ENCODE measurements at regions not wholly inside any gene's neighbourhood (a gene's known extent, or its start where the extent isn't known, plus 50 kb on each side); places are given as distances from the start of the nearest gene placed in this dataset.

DNA sequence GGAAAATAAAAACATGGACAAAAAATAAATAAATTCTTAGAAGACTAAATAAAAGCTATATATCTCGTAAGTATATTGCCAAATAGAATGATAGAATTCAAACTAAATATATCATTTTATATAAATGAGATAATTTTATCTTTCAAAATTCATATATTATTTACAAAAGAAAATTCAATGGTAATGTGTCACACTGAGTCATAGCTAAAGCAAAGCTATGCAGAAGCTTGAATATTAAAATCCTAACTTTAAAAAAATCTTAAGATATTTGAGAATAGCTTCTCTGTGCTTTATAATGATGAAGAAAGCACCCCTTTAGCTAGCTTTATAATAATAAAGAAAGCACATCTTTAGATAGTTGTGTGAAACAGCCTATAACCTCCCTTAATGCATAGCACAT, 1010.8 kb downstream of the OTOL1 start:
- ChIA-PET CTCF (no interaction called here), POLR2A (no interaction called here)

DNA sequence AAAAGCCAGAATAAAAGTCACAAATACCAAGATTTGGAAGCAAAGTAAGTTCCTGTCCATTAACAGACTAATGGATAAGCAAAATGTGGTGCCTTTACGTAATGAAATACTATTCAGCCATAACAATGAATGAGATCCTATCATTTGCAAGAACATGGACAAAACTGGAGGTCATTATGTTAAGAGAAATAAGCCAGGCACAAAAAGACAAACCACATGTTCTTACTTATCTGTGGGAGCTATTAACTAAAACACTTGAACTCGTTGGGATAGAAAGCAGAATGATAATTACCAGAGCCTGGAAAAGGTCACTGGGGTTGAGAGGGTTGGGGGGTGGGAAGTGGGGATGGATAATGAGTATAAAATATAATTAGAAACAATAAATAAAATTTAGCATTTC, 1015.9 kb downstream of the OTOL1 start:
- no peak for TF ChIP-seq ELF1 (IDR thresholded peaks at IDR 0.05)
- TF ChIP-seq RCOR1 (IDR thresholded peaks at IDR 0.05; ENCODE audit: low read length): peak; percentile 78
- peak; percentile 64 for TF ChIP-seq GATA2 (CRISPR knock-in tag; IDR thresholded peaks at IDR 0.05)
- TF ChIP-seq, protein P1, sequence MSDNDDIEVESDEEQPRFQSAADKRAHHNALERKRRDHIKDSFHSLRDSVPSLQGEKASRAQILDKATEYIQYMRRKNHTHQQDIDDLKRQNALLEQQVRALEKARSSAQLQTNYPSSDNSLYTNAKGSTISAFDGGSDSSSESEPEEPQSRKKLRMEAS (IDR thresholded peaks at IDR 0.05; ENCODE audit: low read depth): no peak
- peak; percentile 21; the same call in 1 of the 2 replicates for TF ChIP-seq TCF12 (IDR thresholded peaks at IDR 0.05)
- TF ChIP-seq, protein P2, sequence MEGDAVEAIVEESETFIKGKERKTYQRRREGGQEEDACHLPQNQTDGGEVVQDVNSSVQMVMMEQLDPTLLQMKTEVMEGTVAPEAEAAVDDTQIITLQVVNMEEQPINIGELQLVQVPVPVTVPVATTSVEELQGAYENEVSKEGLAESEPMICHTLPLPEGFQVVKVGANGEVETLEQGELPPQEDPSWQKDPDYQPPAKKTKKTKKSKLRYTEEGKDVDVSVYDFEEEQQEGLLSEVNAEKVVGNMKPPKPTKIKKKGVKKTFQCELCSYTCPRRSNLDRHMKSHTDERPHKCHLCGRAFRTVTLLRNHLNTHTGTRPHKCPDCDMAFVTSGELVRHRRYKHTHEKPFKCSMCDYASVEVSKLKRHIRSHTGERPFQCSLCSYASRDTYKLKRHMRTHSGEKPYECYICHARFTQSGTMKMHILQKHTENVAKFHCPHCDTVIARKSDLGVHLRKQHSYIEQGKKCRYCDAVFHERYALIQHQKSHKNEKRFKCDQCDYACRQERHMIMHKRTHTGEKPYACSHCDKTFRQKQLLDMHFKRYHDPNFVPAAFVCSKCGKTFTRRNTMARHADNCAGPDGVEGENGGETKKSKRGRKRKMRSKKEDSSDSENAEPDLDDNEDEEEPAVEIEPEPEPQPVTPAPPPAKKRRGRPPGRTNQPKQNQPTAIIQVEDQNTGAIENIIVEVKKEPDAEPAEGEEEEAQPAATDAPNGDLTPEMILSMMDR (IDR thresholded peaks at IDR 0.05): no peak
- TF ChIP-seq CHD2 (IDR thresholded peaks at IDR 0.05; ENCODE audit: low read length, partially characterized antibody): peak; percentile 38
- peak in 1 of 2 experiments; percentile 85; a peak in 2 of 4 replicates for TF ChIP-seq EP300 (IDR thresholded peaks at IDR 0.05; ENCODE audit: borderline replicate concordance in 1 of 2, low read depth in 1 of 2, low read length in 1 of 2)
- ChIA-PET POLR2A (interaction anchor here (0.7 kb wide), 1 partner anchor 597 kb away, joined by 3 read pairs; no protein-coding TSS in a partner anchor), CTCF (no interaction called here)
- peak; percentile 26 for DNase-seq
- Histone ChIP-seq H3K4me2 (no peak overlapping the region), H2AFZ (ENCODE audit: low read depth) (no peak overlapping the region), H3F3A (replicated peaks; ENCODE audit: insufficient read depth) (peaks cover 3% of the 10 kb centered on the region), H3K9ac (no peak overlapping the region), H3K9me2 (no peaks in the 10 kb centered on the region), H3K36me3 (replicated peaks in 1 of 2; ENCODE audit: control insufficient read depth in 1 of 2, insufficient read depth in 2 of 2, low read length in 1 of 2) (no peaks in the 10 kb centered on the region), H3K79me2 (ENCODE audit: insufficient read depth) (no peaks in the 10 kb centered on the region), H3K27me3 (ENCODE audit: insufficient read depth) (no peaks in the 10 kb centered on the region), H3K4me3 (ENCODE audit: low read depth in 2 of 2, low read length in 1 of 2) (no peak overlapping the region), H3K4me1 (ENCODE audit: control insufficient read depth in 1 of 2, insufficient read depth in 2 of 2, low read depth in 1 of 2, low read length in 1 of 2) (no peaks in the 10 kb centered on the region; a peak in 1 of 4 replicates), H4K20me1 (ENCODE audit: insufficient read depth) (no peaks in the 10 kb centered on the region), H3K27ac (ENCODE audit: low read depth in 2 of 2, low read length in 1 of 2) (peak overlapping the region in 1 of 2 experiments; percentile 50; a peak in 1 of 4 replicates), H3K9me3 (no peaks in the 10 kb centered on the region)
- WGBS (ENCODE audit: low lambda C conversion rate): 35% methylated on average over 2 of the region's 2 CpGs

More for the DNA sequence above, 1010.8 kb downstream of the OTOL1 start:
- WGBS (ENCODE audit: low lambda C conversion rate): 72% methylated on average over 1 of the region's 1 CpG
- Histone ChIP-seq H3K79me2 (ENCODE audit: insufficient read depth) (no peaks in the 10 kb centered on the region), H3K4me1 (ENCODE audit: control insufficient read depth in 1 of 2, insufficient read depth in 2 of 2, low read depth in 1 of 2, low read length in 1 of 2) (no peaks in the 10 kb centered on the region), H4K20me1 (ENCODE audit: insufficient read depth) (no peaks in the 10 kb centered on the region), H2AFZ (ENCODE audit: low read depth) (peak overlapping the region; percentile 57; the same call in 1 of the 2 replicates), H3K9me2 (0 out of 2 replicates have a peak, but pooled peaks cover 6% of the 10 kb centered on the region), H3K4me2 (no peak overlapping the region), H3K36me3 (replicated peaks in 1 of 2; ENCODE audit: control insufficient read depth in 1 of 2, insufficient read depth in 2 of 2, low read length in 1 of 2) (no peaks in the 10 kb centered on the region), H3K27ac (ENCODE audit: low read depth in 2 of 2, low read length in 1 of 2) (no peak overlapping the region), H3K4me3 (ENCODE audit: low read depth in 2 of 2, low read length in 1 of 2) (no peak overlapping the region), H3K9ac (no peak overlapping the region), H3K9me3 (no peaks in the 10 kb centered on the region), H3F3A (replicated peaks; ENCODE audit: insufficient read depth) (peaks cover 4% of the 10 kb centered on the region), H3K27me3 (ENCODE audit: insufficient read depth) (no peaks in the 10 kb centered on the region)
- no peak for DNase-seq
- no peak for TF ChIP-seq EP300 (IDR thresholded peaks at IDR 0.05; ENCODE audit: borderline replicate concordance in 1 of 2, low read depth in 1 of 2, low read length in 1 of 2)
- TF ChIP-seq, protein P2 (IDR thresholded peaks at IDR 0.05): no peak
- TF ChIP-seq NFIC (IDR thresholded peaks at IDR 0.05; ENCODE audit: borderline replicate concordance): no peak
- no peak for TF ChIP-seq MXI1 (IDR thresholded peaks at IDR 0.05; ENCODE audit: low read depth, low read length)
- no peak for TF ChIP-seq TEAD4 (IDR thresholded peaks at IDR 0.05; ENCODE audit: borderline replicate concordance, insufficient read depth)
- TF ChIP-seq, protein P3, sequence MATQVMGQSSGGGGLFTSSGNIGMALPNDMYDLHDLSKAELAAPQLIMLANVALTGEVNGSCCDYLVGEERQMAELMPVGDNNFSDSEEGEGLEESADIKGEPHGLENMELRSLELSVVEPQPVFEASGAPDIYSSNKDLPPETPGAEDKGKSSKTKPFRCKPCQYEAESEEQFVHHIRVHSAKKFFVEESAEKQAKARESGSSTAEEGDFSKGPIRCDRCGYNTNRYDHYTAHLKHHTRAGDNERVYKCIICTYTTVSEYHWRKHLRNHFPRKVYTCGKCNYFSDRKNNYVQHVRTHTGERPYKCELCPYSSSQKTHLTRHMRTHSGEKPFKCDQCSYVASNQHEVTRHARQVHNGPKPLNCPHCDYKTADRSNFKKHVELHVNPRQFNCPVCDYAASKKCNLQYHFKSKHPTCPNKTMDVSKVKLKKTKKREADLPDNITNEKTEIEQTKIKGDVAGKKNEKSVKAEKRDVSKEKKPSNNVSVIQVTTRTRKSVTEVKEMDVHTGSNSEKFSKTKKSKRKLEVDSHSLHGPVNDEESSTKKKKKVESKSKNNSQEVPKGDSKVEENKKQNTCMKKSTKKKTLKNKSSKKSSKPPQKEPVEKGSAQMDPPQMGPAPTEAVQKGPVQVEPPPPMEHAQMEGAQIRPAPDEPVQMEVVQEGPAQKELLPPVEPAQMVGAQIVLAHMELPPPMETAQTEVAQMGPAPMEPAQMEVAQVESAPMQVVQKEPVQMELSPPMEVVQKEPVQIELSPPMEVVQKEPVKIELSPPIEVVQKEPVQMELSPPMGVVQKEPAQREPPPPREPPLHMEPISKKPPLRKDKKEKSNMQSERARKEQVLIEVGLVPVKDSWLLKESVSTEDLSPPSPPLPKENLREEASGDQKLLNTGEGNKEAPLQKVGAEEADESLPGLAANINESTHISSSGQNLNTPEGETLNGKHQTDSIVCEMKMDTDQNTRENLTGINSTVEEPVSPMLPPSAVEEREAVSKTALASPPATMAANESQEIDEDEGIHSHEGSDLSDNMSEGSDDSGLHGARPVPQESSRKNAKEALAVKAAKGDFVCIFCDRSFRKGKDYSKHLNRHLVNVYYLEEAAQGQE (IDR thresholded peaks at IDR 0.05; ENCODE audit: low read depth, low read length): no peak
- TF ChIP-seq YY1 (IDR thresholded peaks at IDR 0.05; ENCODE audit: low read depth): no peak
- no peak for TF ChIP-seq MEF2A (IDR thresholded peaks at IDR 0.05; ENCODE audit: borderline replicate concordance, low read depth)
- TF ChIP-seq ELF1 (IDR thresholded peaks at IDR 0.05): no peak
